GM18519 (cell line): ENCODE measurements at regions not wholly inside any gene's neighbourhood (a gene's known extent, or its start where the extent isn't known, plus 50 kb on each side); places are given as distances from the start of the nearest gene placed in this dataset.
"Not testable (repeated sequence)": the region's sequence is repeated elsewhere in the genome, so short reads cannot be mapped to it uniquely, and the experiment has no call there.

Source experiments
- ATAC-seq: cut with Tn5 transposase; IDR thresholded peaks from one replicate; pipeline ENCODE4 v1.9.1; 2021; ENCODE audit warnings: mild to moderate bottlenecking, moderate library complexity; ENCODE audit not compliant: unreplicated experiment, low FRiP score

DNA sequence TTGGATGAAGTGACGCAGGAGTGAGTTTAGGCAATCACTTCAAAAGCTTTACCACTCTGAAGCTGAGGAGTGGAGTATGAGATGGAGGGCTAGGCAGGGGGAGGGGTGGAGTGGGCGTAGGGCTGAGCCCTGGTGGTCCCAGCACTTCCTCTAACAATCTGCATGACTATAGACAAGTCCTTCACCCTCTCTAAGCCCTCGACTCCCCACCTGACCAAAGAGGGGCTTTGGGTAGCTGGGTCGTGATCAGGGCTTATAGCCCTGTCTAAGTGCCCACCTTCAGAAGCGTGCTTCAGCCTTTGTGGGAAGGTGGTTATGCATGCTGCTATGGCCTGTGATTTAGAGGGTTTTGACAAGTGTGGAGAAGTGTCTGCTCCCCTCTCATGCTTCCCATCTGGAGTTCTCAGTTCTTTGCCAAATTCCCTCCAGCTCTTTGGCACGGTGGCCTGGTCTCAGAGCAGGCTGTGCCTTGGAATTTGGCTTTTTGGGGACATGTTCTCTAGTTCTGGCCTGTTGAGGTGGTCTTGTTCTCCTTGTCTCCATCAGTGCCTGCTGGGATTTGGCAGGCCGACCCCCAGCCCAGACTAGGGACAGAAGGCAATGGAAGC is 53.0 kb downstream of the ACTBL2 start:
- no peak for ATAC-seq

DNA sequence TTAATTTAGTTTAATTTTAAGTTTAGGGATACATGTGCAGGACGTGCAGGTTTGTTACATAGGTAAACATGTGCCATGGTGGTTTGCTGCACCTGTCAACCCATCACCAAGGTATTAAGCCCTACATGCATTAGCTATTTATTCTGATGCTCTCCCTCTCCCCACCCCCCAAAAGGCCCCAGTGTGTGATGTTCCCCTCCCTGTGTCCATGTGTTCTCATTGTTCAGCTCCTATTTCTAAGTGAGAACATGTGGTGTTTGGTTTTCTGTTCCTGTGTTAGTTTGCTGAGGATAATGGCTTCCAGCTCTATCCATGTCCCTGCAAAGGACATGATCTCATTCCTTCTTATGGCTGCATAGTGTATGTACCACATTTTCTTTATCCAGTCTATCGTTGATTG is 53.6 kb downstream of the ACTBL2 start:
- not testable (repeated sequence) for ATAC-seq

DNA sequence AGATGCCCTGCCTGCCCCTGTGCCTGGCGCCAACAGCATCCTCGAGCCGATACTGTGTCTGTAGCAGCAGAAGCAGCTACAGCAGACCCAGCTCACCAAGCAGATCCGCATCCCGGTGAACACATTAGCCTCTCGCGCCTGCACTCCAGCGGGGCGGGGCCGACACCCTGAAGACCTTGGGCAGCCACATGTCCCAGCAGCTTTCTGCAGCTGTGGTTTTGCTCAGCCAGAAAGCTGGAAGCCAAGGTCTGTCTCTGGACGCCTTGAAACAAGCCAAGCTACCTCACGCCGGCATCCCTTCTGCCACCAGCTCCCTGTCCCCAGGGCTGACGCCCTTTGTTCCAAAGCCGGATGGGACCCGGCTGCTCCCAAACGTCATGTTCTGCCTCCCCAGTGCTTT is 59.6 kb downstream of the ACTBL2 start:
- no peak for ATAC-seq

DNA sequence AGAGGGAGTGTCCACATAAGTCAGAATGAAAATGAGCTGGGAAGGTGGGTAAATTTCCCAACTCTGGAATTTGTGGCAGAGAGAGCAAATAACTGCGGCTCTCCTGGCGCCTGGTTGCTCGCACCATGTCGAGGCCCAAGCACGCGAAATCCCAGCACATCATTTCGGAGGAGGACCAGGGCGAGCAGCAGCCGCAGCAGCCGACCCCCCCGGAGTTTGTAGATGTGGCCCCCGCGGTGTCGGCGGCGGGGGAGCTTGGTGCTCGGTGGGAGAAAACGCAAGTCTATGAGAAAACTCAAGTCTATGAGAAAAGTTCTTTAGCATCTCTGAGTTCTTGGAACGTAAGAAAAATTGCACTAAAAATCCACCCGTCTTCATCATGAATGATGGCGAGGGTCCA is 60.3 kb downstream of the ACTBL2 start:
- no peak for ATAC-seq

DNA sequence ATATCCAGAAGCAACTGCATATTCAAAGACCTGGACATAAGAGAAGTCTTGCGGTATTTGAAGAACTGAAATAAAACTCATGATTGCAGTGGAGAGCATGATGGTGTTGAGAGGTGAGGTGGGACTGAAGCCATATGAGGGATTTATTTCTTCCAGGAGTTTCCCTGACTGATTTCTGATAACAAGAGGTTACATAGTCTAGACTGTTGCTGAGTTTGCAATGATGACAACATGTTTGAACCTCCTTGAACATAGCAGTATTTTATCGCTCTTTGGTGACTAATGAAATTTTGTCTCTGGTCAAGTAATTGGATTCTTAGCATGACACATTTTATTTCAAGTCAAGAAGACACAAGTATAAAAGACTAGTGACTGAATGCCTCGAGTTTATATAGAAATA is 61.8 kb downstream of the ACTBL2 start:
- ATAC-seq, result no peak

- ATAC-seq, result no peak
Measured at GRCh38 chr5:57417971-57418370, 64.6 kb downstream of the ACTBL2 start.

- ATAC-seq, result no peak
Measured at GRCh38 chr5:57417320-57417719, 65.3 kb downstream of the ACTBL2 start.

- ATAC-seq, result no peak
Measured at GRCh38 chr5:57416278-57416994, 66.2 kb downstream of the ACTBL2 start.

GRCh38 chr5:57414857-57415256 is 67.8 kb downstream of the ACTBL2 start:
- ATAC-seq, result no peak

GRCh38 chr5:57414191-57414590 is 68.4 kb downstream of the ACTBL2 start:
- no peak for ATAC-seq

DNA sequence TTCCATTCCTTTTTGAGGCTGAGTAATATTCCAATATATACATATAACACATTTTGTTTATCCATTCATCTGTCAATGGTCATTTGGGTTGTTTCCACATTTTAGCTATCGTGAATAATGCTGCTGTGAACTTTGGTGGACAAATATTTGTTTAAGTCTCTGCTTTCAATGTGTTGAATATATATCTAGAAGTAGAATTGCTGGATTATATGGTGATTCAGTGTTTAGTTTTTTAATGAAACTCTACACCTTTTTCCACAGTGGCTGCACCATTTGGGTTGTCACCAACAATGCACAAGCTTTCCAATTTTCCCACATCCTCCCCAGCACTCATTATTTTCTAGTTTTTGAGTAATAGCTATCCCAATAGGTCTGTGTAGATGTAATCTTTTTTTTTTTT is 69.5 kb downstream of the ACTBL2 start:
- ATAC-seq, result no peak

DNA sequence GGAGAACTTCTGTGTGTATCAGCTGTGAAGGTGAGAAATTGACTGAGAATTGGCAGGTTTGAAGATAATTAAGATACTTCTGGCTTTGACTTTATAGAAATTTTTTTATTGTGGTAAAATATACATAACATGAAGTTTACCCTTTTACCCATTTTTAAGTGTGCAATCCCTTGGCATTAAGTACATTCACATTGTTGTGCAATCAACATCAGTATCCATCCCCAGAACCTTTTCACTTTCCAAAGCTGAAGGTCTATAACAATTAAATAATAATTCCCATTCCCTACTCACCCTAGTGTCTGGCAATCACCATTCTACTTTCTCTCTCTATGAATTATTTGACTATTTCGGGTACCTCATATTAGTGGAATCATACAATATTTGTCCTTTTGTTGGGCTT is 69.9 kb downstream of the ACTBL2 start:
- ATAC-seq, result no peak

DNA sequence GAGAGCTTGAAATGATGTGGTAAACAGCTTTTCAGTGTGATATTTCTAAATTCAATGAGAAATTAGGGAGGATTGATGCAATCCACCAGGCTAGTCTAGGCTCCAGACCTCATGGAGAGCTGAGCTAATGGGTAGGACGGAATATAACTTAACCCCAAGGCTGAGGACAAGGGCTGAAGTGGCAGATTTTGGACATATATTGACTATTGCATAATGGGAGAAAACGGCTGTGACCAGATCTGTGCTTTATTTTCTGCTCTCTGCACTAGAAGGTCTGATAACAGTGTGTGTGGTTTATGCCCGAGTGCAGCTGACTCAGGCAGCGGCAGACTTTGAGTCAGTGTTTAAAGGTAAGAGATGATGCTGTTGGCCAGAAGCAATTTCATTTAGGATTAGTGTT is 70.6 kb downstream of the ACTBL2 start:
- no peak for ATAC-seq

DNA sequence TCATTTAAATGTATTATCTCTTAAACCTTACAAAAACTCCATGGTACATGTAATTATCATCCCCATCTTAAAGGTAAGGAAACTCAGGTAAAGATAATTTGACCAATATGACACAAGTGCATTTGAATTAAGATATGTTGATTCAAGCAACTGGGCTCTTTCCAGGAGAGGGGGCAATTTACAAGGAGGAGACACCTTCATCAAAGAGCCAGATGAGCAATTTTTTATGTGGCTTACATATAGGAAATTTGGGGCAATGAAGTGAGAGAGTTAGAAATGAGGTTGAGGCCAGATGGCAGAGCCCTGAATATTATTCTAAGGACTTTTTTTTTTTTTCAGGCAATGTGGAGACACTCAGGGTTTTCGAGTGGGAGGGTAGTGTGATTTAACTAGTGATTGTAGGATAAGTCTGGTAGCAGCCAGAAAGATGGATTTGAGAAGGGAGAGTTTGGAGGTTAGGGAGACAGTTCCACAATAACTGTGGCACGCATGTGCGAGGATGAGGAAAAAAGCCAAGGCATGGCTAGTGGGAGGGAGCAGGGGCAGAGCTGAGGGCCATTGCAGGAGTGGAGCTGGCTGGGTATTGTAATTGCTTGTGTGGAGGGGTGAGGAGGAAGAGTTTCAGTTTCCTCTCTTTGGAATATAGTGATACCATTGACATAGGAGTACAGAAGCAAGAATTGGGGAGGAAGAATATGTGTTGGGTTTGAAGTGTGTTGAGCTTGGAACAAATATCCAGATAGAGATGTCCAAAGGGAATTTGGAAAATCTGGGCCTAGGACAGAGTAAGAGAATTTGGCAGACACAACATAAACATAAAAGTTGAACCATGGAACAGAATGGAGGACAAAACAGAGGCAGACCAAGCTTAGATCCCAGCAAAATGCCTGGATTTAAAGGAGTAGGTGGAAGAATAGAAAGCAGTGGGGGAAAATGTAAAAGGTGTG is 72.0 kb downstream of the ACTBL2 start:
- no peak for ATAC-seq

- no peak for ATAC-seq
Measured at GRCh38 chr5:57408714-57409113, 73.9 kb downstream of the ACTBL2 start.

DNA sequence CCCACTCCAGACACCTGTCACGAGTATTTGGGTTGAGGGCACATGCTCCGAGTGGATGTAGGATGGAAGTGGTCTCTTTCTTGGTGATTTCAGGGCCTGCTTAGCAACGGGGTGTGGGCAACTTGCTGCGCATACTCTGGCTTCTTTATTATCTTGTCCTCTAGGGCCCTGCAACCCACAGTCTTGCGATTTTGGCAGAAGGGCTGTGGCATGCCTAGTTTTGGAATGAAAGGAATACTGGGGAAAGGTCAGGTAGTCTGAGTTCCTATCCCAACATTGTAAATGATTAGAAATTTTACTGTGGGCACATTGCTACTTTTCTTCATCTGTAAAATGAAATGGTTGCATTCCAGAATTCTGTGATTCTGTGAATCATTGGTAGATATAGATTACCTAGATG is 74.3 kb downstream of the ACTBL2 start:
- ATAC-seq, result no peak

DNA sequence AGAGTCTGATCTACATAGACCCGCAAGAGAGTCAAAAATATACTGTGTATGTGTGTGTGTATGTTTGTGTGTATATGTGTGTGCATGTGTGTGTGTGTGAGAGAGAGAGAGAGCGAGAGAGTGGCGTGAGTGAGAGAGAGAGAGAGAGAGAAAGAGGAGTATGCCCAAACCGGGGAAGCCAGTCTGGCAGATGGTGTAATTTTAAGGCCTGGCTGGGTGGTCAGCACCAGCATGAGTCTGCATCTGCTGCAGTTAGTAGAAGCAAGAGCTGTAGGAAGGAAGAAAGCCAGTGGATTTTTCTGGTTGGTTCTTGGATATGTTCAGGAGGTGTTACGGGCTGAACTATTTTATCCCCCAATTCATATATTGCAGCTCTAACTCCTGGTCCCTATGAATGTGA is 75.2 kb downstream of the ACTBL2 start:
- ATAC-seq, result no peak

DNA sequence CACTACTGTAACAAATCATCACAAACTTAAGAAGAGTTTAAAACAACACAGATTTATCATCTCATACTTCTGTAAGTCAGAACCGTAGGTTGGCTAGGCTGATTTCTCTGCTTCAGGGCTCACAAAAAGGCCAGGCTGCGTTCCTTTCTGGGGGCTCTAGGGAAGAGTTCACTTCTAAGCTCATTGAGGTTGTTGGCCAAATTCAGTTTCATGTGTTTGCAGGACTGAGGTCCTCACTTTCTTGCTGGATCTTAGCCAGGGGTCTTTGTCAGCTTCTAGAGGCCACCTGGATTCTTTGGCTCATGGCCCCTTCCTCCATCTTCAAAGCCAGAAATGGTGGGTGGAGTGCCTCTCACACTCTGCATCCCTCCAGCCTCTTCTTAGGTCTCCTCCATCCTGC is 76.0 kb downstream of the ACTBL2 start:
- no peak for ATAC-seq

- ATAC-seq, result no peak
Measured at GRCh38 chr5:57405984-57406383, 76.6 kb downstream of the ACTBL2 start.

GRCh38 chr5:57402761-57403160 is 79.8 kb downstream of the ACTBL2 start:
- no peak for ATAC-seq

DNA sequence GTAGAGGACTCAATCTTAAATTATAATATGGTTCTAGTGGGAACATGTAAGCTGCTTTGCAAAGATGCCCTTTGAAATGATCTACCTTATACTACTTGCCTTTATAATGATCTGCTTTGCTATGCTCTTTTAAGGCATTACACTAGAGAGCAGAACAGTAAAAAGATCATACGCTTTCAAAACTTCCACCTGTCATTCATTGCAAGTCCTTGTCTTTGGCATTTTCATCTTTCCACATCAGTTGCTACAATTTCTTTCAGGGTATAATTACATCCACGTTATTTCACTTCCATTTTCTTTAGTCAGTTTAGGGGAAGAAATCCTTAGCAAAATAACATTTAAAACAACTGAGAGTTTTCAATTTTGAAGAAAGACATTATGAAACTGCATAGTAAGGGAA is 80.3 kb downstream of the ACTBL2 start:
- no peak for ATAC-seq
